Right atrium auricular region (tissue), 2 donors: ENCODE measurements at regions not wholly inside any gene's neighbourhood (a gene's known extent, or its start where the extent isn't known, plus 50 kb on each side); places are given as distances from the start of the nearest gene placed in this dataset.

Experiments
- DNase-seq: peaks from one replicate; pipeline ENCODE4 v3.0.0-alpha.2; 2019; ENCODE audit warnings: low spot score
- H3K27ac ChIP-seq, 2 donors: fragments of 200-600 bp; sonication (generic); 1 replicate in 1 of 2; 2 replicates in 1 of 2; pipeline ENCODE4 v1.5.1; 2016 to 2019
- H3K27me3 ChIP-seq, 2 donors: fragments of 200-600 bp; sonication (generic); one replicate each; pipeline versions ENCODE4 v1.5.1 to v1.6.0; 2017 to 2019
- H3K36me3 ChIP-seq: fragments of 200-600 bp; sonication (generic); one replicate; pipeline ENCODE4 v1.5.1; 2016
- H3K4me1 ChIP-seq, 2 donors: fragments of 200-600 bp; sonication (generic); one replicate each; pipeline versions ENCODE4 v1.5.1 to v1.6.0; 2017 to 2019
- H3K4me3 ChIP-seq, 2 donors: fragments of 200-600 bp; sonication (generic); 1 replicate in 1 of 2; 2 replicates in 1 of 2; pipeline ENCODE4 v1.5.1; 2017 to 2019; ENCODE audit warnings: mild to moderate bottlenecking in 1 of 2, moderate library complexity in 1 of 2
- H3K9me3 ChIP-seq, 2 donors: fragments of 200-600 bp; sonication (generic); one replicate each; pipeline ENCODE4 v1.5.1; 2019
- CTCF ChIP-seq, 2 donors: fragments of 200-600 bp; sonication (generic); IDR thresholded peaks; one replicate each; pipeline ENCODE4 v1.5.1; 2019; ENCODE audit warnings: antibody characterized with exemption in 2 of 2

GRCh38 chr13:33649212-33649878 is 168.6 kb upstream of the RFC3 start:
- DNase-seq = no peak
- no peak overlapping the region for H3K4me3 ChIP-seq
- no peaks in the 10 kb centered on the region for H3K9me3 ChIP-seq
- no peaks in the 10 kb centered on the region for H3K27me3 ChIP-seq
- peaks cover 0 to 8% of the 10 kb centered on the region in 2 donors for H3K4me1 ChIP-seq
- no peak overlapping the region for H3K27ac ChIP-seq
- no peaks in the 10 kb centered on the region for H3K36me3 ChIP-seq
- no peak for TF ChIP-seq CTCF (IDR thresholded peaks at IDR 0.05)

GRCh38 chr13:33651766-33652165 is 166.2 kb upstream of the RFC3 start:
- Histone ChIP-seq H3K27ac (no peak overlapping the region), H3K4me3 (no peak overlapping the region), H3K9me3 (no peaks in the 10 kb centered on the region), H3K4me1 (no peaks in the 10 kb centered on the region), H3K27me3 (no peaks in the 10 kb centered on the region), H3K36me3 (no peaks in the 10 kb centered on the region)
- no peak for TF ChIP-seq CTCF (IDR thresholded peaks at IDR 0.05)
- DNase-seq = no peak

GRCh38 chr13:33657274-33657673 is 160.7 kb upstream of the RFC3 start:
- no peaks in the 10 kb centered on the region for H3K9me3 ChIP-seq
- no peaks in the 10 kb centered on the region for H3K27me3 ChIP-seq
- H3K4me1 ChIP-seq = no peaks in the 10 kb centered on the region
- no peak overlapping the region for H3K27ac ChIP-seq
- no peak for DNase-seq
- no peak overlapping the region for H3K4me3 ChIP-seq
- no peaks in the 10 kb centered on the region for H3K36me3 ChIP-seq
- no peak for TF ChIP-seq CTCF (IDR thresholded peaks at IDR 0.05)

GRCh38 chr13:33659466-33659865 is 158.5 kb upstream of the RFC3 start:
- Histone ChIP-seq H3K36me3 (no peaks in the 10 kb centered on the region), H3K27ac (no peak overlapping the region), H3K9me3 (no peaks in the 10 kb centered on the region), H3K4me3 (no peak overlapping the region), H3K4me1 (no peaks in the 10 kb centered on the region), H3K27me3 (no peaks in the 10 kb centered on the region)
- DNase-seq = no peak
- TF ChIP-seq CTCF (IDR thresholded peaks at IDR 0.05) = no peak

GRCh38 chr13:33659894-33660293 is 158.1 kb upstream of the RFC3 start:
- TF ChIP-seq CTCF (IDR thresholded peaks at IDR 0.05) = no peak
- no peak for DNase-seq
- H3K4me3 ChIP-seq = no peak overlapping the region
- no peaks in the 10 kb centered on the region for H3K36me3 ChIP-seq
- no peaks in the 10 kb centered on the region for H3K4me1 ChIP-seq
- no peaks in the 10 kb centered on the region for H3K27me3 ChIP-seq
- H3K9me3 ChIP-seq = no peaks in the 10 kb centered on the region
- H3K27ac ChIP-seq = no peak overlapping the region

GRCh38 chr13:33662392-33662791 is 155.6 kb upstream of the RFC3 start:
- no peaks in the 10 kb centered on the region for H3K4me1 ChIP-seq
- no peak overlapping the region for H3K4me3 ChIP-seq
- H3K27ac ChIP-seq = no peak overlapping the region
- H3K9me3 ChIP-seq = no peaks in the 10 kb centered on the region
- H3K36me3 ChIP-seq = no peaks in the 10 kb centered on the region
- no peak for DNase-seq
- no peak for TF ChIP-seq CTCF (IDR thresholded peaks at IDR 0.05)
- no peaks in the 10 kb centered on the region for H3K27me3 ChIP-seq
